Calu3 (cell line): ENCODE measurements at regions not wholly inside any gene's neighbourhood (a gene's known extent, or its start where the extent isn't known, plus 50 kb on each side); places are given as distances from the start of the nearest gene placed in this dataset.
"Not testable (repeated sequence)": the region's sequence is repeated elsewhere in the genome, so short reads cannot be mapped to it uniquely, and the experiment has no call there.

Experiments
- BruUV-seq: library from RNA; stranded (reverse); fragments of 400-500 nt; replicated peaks from 2 replicates; lab custom pipeline; 2021; lab: Mats Ljungman, UMichigan
- CTCF ChIA-PET: fragments of 300-600 bp; sonication (Branson Sonifier 250); formaldehyde crosslinking; loops from one replicate; lab custom pipeline; 2022; ENCODE audit warnings: antibody characterized with exemption; lab: Charles Lee
- DNase-seq: peaks from one replicate; pipeline ENCODE4 v3.0.0; 2022
- H3K27ac Mint-ChIP-seq: one replicate; pipeline ENCODE4 v1.8.0; 2022; ENCODE audit warnings: mixed read lengths; ENCODE audit not compliant: unreplicated experiment
- H3K27me3 Mint-ChIP-seq: one replicate; pipeline ENCODE4 v1.8.0; 2022; ENCODE audit warnings: mixed read lengths; ENCODE audit not compliant: unreplicated experiment
- H3K36me3 Mint-ChIP-seq: one replicate; pipeline ENCODE4 v1.8.0; 2022; ENCODE audit warnings: mild to moderate bottlenecking, moderate library complexity, mixed read lengths; ENCODE audit not compliant: insufficient read depth, unreplicated experiment
- H3K4me1 Mint-ChIP-seq: one replicate; pipeline ENCODE4 v1.8.0; 2022; ENCODE audit warnings: mild to moderate bottlenecking, low read depth, mixed read lengths; ENCODE audit not compliant: unreplicated experiment
- H3K4me3 Mint-ChIP-seq: one replicate; pipeline ENCODE4 v1.8.0; 2022; ENCODE audit warnings: mild to moderate bottlenecking, low read depth, moderate library complexity, mixed read lengths; ENCODE audit not compliant: unreplicated experiment
- H3K9me3 Mint-ChIP-seq: one replicate; pipeline ENCODE4 v1.8.0; 2022; ENCODE audit warnings: low read depth, mixed read lengths; ENCODE audit not compliant: unreplicated experiment
- intact Hi-C: fragments of 100-400 bp; cut with micrococcal nuclease; formaldehyde crosslinking; loops from one replicate; pipeline ENCODE4 v1.10.0; 2022; ENCODE audit not compliant: unreplicated experiment
- TF ChIP-seq, protein P1 (sequence below): fragments of 200-600 bp; IDR thresholded peaks from one replicate; pipeline ENCODE4 v1.8.0; 2022; ENCODE audit warnings: antibody characterized with exemption; ENCODE audit not compliant: unreplicated experiment

DNA sequence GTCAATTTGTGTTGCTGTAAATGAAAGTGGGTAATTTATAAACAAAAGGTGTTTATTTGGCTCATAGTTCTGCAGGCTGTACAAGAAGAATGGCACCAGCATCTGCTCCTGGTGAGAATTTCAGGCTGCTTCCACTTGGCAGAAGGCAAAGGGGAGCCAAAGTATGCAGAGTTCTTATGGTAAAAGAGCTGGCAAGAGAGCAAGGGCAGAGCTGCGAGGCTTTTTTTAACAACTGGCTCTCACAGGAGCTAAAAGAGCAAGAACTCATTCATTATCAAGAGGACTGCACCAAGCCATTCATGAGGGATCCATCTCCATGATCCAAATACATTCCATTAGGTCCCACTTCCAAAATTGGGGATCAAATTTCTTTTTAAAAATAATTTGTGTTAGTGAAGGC, 1712.7 kb downstream of the SLITRK5 start:
- peaks cover 8% of the 10 kb centered on the region for H3K4me1 Mint-ChIP-seq
- DNase-seq = no peak
- TF ChIP-seq, protein P1, sequence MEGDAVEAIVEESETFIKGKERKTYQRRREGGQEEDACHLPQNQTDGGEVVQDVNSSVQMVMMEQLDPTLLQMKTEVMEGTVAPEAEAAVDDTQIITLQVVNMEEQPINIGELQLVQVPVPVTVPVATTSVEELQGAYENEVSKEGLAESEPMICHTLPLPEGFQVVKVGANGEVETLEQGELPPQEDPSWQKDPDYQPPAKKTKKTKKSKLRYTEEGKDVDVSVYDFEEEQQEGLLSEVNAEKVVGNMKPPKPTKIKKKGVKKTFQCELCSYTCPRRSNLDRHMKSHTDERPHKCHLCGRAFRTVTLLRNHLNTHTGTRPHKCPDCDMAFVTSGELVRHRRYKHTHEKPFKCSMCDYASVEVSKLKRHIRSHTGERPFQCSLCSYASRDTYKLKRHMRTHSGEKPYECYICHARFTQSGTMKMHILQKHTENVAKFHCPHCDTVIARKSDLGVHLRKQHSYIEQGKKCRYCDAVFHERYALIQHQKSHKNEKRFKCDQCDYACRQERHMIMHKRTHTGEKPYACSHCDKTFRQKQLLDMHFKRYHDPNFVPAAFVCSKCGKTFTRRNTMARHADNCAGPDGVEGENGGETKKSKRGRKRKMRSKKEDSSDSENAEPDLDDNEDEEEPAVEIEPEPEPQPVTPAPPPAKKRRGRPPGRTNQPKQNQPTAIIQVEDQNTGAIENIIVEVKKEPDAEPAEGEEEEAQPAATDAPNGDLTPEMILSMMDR = no peak
- H3K27ac Mint-ChIP-seq = no peak overlapping the region
- intact Hi-C loops = no loop called here
- no peaks in the 10 kb centered on the region for H3K36me3 Mint-ChIP-seq
- H3K27me3 Mint-ChIP-seq = no peaks in the 10 kb centered on the region
- BruUV-seq = no TSS peak
- CTCF ChIA-PET = no interaction called here
- no peaks in the 10 kb centered on the region for H3K9me3 Mint-ChIP-seq
- H3K4me3 Mint-ChIP-seq = no peak overlapping the region

DNA sequence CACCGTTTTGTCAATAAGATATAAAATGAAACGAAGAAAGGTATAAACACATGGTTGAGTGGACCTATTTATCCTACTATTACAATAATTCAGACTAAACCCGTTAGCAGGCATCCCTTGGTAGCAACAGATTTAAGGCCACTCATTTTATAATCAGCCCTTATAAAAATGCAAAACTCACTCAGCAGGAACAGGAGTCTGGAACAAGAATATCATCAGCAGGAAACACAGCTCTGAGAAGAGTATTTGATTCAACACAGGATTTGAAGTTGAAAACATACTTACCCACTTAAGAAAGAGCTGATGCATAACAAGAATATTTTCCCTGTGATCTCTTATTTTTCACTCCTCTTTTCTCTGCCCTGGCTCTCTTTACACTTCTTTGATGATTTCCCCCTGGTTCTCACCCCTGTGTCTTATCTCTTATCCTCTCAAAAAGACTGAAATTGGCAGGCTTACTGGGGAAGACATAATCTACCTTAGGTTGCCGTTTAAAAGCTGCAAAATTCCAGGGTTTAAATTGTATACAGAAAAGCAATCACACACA, 1722.7 kb downstream of the SLITRK5 start:
- Mint-ChIP-seq H3K9me3 (no peaks in the 10 kb centered on the region), H3K4me1 (no peaks in the 10 kb centered on the region), H3K27me3 (no peaks in the 10 kb centered on the region), H3K27ac (no peak overlapping the region), H3K4me3 (no peak overlapping the region), H3K36me3 (no peaks in the 10 kb centered on the region)
- BruUV-seq = no TSS peak
- DNase-seq = no peak
- CTCF ChIA-PET = no interaction called here
- intact Hi-C loops = no loop called here
- TF ChIP-seq, protein P1 = no peak

DNA sequence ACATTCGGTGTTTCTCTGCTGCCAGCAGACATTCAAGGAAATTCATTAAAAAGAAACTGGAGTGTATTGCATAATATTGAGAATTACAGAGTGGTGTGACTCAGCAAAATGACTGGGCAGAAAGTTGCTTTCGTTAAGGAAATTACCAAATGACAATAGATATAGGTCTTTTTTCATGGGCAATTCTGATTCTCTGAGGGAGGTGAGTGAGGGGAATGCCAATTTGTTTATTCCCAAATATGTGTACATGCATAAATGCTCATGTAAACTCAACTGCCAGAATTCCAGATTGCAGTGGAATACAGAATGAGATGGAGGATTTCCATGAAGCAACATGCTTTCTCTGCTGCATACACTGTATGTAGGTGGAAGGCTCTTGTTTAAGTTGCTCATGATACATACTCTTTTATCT, 1730.1 kb downstream of the SLITRK5 start:
- TF ChIP-seq, protein P1 = no peak
- BruUV-seq = no TSS peak
- Mint-ChIP-seq H3K4me1 (peaks cover 16% of the 10 kb centered on the region), H3K4me3 (peak overlapping the region; percentile 26), H3K9me3 (no peaks in the 10 kb centered on the region), H3K27ac (peak overlapping the region; percentile 84), H3K27me3 (no peaks in the 10 kb centered on the region), H3K36me3 (peaks cover 4% of the 10 kb centered on the region)
- DNase-seq = no peak
- CTCF ChIA-PET = no interaction called here
- intact Hi-C loops = no loop called here

DNA sequence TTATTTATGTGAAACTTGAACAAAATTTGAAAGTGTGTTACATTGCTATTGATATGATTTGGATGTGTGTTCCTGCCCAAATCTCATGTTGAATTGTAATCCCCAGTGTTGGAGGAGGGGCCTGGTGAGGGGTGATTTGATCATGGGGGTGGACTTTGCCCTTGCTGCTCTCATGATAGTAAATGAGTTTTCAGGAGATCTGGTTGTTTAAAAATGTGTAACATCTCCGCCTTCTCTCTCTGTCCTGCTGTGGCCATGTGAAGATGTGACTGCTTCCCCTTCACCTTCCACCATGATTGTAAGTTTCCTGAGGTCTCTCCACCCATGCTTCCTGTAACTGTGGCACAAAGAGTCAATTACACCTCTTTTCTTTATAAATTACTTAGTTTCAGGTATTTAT, 1731.0 kb downstream of the SLITRK5 start:
- no peaks in the 10 kb centered on the region for H3K9me3 Mint-ChIP-seq
- no peak overlapping the region for H3K4me3 Mint-ChIP-seq
- TF ChIP-seq, protein P1 = no peak
- no peak overlapping the region for H3K27ac Mint-ChIP-seq
- DNase-seq = no peak
- H3K36me3 Mint-ChIP-seq = peaks cover 4% of the 10 kb centered on the region
- H3K27me3 Mint-ChIP-seq = no peaks in the 10 kb centered on the region
- H3K4me1 Mint-ChIP-seq = peaks cover 16% of the 10 kb centered on the region
- CTCF ChIA-PET = no interaction called here
- intact Hi-C loops = no loop called here
- no TSS peak for BruUV-seq

DNA sequence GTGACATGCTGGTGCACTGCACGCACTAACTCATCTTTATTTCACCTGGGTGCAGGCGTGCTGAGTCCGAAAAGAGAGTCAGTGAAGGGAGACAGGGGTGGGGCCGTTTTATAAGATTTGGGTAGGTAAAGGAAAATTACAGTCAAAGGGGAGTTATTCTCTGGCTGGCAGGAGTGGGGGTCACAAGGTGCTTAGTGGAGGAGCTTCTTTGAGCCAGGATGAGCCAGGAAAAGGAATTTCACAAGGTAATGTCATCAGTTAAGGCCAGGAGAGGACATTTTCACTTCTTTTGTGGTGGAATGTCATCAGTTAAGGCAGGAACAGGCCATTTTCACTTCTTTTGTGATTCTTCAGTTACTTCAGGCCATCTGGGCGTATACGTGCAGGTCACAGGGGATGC, 1734.9 kb downstream of the SLITRK5 start:
- CTCF ChIA-PET, H3K27ac Mint-ChIP-seq, H3K9me3 Mint-ChIP-seq, BruUV-seq, DNase-seq, H3K4me3 Mint-ChIP-seq, intact Hi-C loops, H3K27me3 Mint-ChIP-seq, H3K36me3 Mint-ChIP-seq: not testable (repeated sequence)
- peaks cover 11% of the 10 kb centered on the region for H3K4me1 Mint-ChIP-seq
